PC-3 (cell line): ENCODE measurements at regions not wholly inside any gene's neighbourhood (a gene's known extent, or its start where the extent isn't known, plus 50 kb on each side); places are given as distances from the start of the nearest gene placed in this dataset.

ENCODE experiments used
- CTCF ChIP-seq: fragments of 300-600 bp; sonication (generic); conservative IDR thresholded peaks from 2 replicates; pipeline ENCODE4 v1.5.1; 2017; ENCODE audit warnings: antibody characterized with exemption, low read depth, mild to moderate bottlenecking, low read length
- EZH2 ChIP-seq: fragments of 300-600 bp; sonication (generic); IDR thresholded peaks from one replicate; pipeline ENCODE4 v1.6.1; 2017; ENCODE audit warnings: antibody characterized with exemption, mild to moderate bottlenecking, low read length; ENCODE audit not compliant: unreplicated experiment

GRCh38 chr10:63744060-63744941, 223.1 kb downstream of the REEP3 start:
- no peak for TF ChIP-seq CTCF
- no peak for TF ChIP-seq EZH2
